ENCODE measurements at regions not wholly inside any gene's neighbourhood (a gene's known extent, or its start where the extent isn't known, plus 50 kb on each side); places are given as distances from the start of the nearest gene placed in this dataset.

DNA sequence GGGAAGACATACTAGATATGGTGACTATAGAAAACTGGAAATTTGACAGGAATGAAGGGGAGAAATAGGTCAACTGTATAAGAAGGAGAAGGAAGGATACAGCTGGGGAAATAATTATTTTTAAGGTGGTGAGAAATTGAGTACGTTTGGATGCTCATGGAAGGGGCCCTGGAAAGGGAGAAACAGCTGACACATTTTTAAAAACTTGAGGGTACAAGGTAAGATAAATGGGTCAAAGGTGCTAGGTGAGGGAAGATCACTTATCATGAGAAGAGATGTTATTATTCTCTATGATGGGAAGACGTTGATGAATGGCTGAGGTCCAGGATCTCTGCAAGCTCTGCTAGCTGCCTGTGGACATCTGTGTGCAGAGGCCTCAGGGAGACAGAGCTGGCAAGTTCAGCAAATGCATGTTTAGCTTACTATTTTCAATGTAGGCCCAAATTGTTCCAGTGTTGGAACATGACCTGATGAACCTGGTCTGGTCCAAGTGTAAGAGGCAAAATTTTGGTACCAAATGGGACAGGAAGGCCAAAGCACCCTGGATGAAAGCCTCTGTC is 181.7 kb downstream of the MTRR start:
- DNase-seq: no peak

DNA sequence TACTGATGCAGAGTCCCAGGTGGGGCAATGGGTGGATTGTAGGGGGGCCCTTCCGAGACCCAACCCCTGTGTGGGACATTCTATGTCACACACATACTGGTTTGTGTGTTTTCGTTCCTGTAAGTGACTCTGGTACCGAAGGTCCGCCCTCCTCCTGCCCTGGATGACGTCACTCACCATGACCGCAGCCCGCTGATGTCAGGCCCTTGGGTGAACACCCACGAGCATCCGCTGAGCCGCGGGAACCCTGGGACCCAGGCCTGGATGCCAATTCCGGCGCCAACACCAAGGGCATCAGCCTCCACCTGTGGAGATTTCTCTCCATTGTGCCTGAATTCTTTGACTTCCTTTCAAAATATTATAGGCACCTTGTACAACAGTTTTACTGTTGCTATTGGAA is 184.3 kb downstream of the MTRR start:
- no peak for DNase-seq

DNA sequence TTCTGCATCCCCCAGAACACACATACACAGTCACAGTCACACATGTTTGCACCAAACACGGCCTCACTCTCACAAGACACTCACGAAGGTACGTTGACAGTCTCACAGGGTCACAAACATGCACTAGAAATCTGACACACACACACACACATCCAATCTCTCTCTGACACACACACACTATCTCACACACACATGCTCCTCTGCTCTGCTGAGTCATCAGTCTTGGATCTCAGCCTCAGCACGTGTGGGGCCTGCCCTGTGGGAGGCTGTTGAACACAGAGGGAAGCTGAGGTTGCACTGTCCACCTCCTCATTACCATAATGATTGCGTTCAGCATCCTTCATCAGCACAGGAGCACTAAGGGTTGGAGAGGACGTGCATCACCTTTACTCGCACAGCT is 188.8 kb downstream of the MTRR start:
- DNase-seq: no peak

DNA sequence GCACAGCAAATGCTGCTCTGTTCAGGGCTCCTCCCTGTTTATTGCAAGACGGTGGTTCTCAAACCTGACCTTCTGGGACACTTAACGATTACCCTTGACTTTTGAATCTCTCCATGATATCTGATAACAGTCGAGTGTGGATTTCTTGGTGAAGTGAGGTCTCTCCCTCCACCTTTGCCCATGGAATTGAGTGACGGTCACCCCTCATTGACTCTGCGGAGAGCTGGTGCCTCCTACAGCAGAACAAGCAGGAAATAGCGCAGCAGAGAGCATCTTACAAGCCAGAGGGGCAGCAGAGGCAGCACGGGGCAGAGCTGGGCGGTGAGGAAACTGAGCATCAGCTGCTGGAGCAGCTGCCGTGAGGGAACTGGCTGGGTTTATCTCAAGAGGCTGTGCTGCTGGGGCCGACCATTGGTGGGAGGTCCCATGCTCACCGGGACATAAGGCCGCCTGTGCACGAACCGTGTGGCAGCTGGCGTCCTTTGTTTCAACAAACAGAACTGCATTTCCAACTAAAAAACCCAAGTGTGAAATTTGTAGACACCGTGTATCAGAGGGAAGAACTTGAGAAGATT is 189.8 kb downstream of the MTRR start:
- DNase-seq: no peak

DNA sequence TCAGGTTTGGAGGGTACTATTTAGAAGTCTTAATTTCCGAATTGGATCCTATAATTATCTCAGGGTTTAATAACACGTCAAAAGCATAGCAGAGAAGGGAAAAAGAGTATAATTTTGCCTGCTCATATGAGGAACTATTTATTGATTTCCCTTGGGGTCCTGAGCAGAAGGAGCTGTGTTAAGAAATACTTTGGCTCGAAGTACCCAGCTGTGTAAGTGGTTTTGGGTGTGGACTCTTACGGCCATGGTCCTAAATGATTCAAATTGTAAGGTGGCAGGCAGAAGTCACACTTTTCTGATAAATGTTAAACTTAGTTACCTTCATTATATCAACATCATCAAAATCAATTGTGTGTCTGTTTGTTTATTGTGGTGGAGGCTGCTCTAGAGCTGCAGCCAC is 190.4 kb downstream of the MTRR start:
- no peak for DNase-seq

DNA sequence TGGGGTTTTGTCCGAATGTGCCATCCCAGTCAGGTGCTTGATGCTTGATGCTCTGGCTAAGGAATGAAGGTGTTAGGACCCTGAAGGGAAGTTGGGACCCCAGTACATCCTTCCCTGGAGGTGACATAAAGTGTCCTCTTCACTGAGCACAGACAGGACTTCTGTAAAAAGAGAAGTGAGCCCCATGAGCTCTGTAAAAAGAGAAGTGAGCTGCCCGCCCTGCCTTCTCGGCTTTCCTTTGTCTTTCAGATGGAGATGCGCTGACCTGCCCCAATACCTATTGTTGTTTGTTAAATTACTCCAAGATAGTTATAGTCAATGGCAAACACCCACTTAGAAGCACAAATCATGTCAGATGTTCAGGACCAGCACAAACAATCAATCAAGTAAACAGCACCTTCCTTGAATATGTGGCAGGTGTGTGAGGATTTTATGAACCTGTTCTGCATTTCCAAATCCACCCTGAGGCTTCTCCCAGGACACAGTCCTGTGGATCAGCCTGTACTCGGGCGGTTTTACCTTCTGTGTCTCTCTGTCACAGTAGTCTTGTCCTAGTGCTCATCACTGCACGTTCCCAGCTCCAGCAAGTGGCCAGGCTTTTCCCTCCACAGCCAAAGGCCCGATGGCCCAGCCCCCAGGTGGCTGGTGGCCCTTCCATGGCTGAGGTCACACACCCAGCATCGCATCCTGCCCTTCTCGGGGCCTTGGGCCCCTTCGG is 191.4 kb downstream of the MTRR start:
- DNase-seq: peak in 1 of 2 experiments; percentile 35

DNA sequence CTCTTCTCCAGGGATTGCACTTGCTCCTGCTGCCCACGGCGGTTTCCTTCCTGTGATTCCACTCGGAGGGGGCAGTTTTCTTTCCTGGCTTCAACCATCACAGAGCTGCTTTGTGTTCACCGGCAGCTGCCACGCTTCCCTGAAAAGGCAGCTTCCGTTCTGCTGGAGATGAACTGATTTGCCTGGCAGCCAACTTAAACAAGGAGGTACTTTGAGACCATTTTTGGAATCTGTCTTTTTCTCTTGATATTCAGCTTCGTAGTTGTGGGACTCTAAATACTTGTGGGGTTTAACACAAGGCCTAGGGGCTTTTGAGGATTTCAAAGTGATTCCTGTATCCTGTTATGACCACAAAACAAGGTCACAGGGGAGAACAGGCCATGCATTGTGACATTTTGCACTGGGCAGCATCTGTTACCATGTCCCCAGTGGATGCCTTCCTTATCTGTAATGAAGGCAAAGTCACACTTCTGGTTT is 192.0 kb downstream of the MTRR start:
- peak; percentile 22 to 66 for DNase-seq

DNA sequence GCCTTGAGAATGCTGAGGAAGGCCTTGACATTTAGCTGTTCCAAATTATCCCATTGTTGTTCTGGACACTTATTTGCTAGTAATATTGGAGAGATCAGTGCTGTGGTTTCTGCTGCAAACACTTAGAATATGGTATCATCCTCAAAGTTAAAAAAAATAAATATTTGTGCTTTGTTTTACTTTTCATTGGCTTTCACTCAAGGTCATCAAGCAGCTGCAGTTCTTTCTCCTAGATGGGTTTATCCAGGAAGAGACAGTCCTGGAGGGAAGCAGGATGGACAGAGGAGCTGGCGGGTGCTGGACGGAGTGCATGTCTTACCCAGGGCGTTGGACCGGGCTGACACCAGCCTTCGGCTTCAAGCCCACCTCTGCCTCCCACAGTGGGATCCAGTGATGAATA is 193.6 kb downstream of the MTRR start:
- DNase-seq: no peak

DNA sequence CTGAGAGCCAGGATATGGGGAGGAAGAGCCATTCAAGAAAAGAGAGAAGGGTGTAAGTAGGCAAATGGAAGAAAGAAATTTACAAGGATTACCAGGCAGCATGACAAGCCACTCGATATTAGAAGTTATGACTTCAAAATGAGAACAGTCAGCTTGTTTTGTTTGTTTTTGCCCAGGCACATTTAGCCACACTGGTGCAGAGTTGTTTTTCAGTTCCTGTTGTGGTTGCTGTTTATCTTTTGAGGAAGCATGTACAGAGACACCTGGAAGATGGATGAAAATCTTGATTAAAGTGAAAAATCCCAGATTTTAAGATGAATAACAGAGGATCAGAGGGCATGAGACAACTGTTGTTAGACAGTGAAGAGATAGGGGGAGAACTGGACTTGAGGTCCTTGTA is 199.1 kb downstream of the MTRR start:
- no peak for DNase-seq

DNA sequence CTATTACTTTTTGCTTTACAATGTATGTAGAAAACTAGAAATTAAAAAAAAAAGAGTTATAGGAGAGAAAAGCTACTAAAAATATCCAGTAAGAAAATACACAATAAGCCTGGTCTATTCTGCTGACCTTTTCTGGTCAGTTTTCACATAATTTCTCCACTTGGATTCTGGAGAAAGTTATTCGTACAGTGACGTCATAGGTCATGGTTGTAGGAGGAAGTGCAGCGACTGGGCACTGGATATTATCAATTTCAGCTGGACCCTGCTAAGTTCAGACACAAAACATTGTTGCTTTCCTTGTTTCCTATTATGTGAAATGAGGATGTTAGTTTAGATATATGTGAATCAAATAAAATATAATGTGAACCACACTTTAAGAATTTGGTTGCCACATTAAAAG is 201.2 kb downstream of the MTRR start:
- no peak for DNase-seq

DNA sequence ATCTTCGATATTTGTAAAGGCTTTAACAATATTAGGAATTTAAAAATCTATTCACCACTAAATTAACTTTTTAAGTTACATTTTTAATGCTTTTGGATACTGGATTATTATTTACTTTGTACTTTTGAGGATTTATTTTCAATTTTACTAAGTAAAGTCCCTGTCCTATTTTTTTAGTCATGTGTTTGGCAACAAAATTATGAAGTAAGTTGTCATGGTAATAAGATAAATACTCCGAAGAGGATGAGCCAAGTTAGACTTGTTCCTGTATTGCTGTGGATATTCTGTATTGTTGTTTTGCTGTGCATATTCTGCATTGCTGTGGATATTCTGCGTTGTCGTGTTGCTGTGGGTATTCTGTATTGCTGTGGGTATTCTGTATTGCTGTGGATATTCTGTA is 210.1 kb downstream of the MTRR start:
- no peak for DNase-seq

DNA sequence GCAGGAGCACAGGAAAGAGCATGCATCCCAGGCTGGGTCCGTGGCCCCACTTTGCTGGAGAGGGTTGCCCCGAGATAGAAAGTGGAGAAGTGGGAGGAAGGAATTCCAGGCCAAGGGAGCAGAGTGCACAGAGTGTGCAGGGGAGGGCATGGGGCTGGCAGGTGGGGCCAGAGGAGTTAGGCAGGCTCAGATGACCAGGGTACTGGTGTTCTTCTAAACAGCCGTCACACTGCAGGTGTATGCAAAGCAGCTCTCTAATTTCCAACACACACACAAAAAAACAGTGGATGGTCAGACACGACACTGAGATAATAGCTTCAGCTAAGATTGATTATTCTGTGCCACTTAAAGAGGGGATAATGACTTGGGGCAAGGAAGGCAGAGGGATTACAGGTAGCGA is 212.2 kb downstream of the MTRR start:
- peak; percentile 92 for DNase-seq

DNA sequence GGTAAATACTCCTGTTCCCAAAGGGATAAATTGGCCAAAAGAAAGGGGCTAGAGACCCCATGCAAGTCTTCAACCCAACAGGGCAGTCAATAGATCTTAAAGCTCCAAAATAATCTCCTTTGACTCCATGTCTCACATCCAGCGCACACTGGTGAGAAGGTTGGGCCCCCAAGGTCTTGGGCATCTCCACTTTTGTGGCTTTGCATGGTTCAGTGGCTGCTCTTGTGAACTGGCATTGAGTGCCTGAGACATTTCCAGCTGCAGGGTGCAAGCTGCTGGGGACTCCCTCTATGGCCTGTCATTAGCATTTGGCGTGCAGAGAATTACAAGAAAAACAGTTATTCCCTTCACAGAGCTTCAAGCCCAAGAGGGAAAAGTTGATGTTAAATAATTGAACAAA is 224.7 kb downstream of the MTRR start:
- no peak for DNase-seq

DNA sequence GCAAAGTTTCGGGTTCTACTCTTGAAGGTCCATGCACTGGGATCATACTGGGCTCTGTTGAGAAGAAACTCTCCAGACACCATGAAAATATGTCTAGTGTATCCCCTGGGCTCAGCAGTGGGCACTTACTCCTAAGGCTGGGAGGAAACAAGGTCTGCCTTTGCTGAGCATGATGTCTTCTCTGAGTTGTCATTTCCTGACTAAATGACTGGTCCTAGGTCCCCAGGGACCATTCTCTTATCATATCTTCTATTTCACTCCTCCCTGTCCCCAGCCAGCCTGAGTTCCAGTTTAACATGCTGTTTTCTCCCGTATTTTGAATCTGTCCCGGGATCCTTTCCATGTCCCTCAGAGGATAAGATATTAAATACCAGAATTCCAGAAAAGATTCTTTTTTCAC is 225.4 kb downstream of the MTRR start:
- DNase-seq: no peak

DNA sequence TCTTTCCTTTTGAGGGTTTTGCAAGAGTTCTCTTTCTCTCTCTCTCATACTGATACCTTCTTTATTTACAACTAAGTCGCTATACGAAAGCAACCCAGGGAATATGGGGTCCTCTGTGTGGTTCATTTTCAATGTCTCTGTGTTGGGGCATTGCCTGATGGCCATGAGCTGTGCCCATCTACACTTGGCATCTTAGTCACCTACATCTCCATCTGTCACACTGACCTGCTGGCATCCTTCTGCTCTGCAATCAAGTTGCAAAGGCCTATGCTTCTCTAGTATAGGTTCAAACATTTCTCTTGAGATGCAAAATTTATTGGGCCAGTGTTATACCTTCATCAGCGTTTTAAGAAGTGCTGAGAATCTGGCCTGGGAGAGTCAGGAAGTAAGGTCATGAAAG is 228.2 kb downstream of the MTRR start:
- DNase-seq: no peak

DNA sequence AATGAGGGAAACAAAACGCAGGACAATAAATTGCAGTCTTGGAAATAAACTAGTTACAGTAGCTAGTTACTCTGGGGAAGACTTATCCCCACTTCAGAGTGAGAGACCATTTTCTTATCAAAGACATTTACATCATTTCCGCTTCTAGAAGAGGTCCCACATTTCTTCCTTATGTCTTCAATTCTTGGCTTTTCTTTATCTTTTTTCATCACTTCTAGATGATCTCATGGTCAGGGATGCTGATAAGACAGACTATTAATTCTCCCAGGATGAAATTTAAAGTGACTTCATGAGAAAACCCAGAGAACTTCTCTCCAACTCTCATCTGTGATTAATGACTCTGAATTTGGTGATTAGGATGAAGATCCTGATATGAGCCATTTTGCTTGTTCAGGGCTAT is 229.1 kb downstream of the MTRR start:
- no peak for DNase-seq

DNA sequence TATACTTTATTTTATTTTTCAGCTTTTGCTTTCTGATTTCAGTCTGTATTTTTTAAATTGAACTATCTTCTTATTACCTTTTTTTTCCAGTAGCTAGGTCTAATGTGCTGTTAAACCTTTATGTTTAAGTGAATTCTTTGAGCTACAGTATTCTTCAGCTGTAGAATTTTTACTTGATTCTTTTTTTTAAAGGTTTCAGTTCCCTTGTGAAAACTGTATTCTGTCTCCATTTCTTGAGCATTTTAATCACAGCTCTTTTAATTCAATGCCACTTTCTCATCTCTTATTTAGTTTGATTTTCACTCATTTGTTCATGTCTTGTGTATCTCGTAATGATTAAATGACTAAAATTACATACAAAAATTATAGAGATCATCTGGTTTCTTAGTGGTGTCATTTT is 233.8 kb downstream of the MTRR start:
- DNase-seq: no peak

DNA sequence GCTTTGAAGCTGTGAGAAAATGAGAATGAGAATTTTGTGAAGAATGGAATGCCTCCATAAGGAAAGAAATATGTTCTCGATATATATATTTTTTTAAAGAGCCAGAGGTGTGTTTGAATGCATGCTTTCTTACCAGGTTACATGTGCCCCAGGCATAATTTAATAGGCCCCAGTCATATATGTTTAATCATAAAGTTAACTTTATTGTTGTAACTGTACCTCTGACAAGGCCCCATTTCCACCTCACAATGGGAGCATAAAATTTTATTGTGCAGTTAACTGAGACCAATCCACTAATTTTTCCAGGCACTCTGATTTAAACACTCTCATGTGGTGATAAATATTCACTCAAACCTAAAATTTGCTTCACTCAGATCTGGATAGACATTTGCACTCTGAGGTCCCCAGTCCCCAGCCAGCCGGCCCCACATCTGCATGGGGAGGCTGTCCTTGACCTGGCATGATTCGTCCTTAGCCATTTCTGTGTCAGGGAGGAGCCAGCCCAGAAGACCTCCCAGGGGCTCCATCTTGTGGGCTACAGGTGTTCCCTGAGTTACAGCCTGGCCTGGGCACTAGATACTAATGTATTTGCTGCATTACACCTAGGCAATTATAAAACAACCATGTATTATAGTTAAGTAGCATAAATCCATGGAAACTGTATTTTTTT is 245.8 kb downstream of the MTRR start:
- DNase-seq: no peak

DNA sequence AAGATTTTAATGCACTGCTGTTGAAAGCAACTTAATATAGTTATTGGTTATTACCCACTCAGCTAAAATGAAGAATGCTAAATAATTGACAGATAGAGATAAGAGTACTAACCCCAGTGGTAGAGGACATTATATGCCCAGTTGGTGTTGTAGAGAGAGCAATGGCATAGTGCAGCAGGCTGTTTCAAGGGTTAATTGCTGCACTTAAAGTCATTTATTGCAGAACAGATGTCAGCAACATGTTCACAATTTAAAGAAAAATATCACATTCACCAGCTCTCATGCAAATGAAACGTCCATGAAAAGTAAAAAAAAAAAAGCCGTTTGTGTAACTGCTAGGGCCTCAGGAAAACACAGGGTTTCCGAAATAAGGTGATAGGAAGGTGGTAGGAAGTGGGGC is 254.6 kb downstream of the MTRR start:
- DNase-seq: no peak

DNA sequence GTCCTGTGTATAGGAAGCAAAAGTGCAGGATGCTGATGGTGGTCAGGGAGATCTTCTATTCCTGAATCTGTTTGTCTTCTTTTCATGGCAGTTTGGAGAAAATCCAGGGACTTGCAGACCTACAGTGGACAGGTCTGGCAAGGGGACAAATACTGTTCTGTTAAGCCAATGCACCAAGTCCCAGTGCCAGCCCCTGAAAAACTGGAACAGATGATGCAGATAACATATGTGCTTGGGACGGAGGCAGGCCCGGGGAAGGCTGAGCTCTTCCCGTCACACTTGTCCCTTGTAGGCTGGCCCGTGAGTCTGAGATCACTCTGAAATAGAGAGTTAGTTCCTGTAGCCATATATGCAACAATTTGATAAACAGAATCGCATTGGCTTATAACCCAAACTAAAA is 265.7 kb downstream of the MTRR start:
- no peak for DNase-seq

DNA sequence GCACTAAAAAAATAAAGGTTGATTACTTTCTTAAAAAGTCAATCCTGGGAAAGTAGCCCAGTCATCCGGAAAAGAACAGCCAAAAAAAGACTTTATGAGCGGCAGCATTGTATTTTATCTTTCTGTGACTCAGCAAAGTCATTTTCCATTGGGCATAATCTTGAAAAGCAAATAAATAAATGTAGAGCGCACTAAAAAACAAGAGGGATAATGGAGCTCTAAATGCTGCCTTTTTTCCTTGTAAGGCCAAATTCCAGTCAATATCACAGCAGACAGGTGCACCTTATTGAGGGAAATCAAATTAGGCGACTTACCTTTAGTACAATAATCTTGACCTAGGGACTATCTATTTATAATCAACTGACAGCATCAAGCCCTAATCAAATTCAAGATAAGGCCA is 266.8 kb downstream of the MTRR start:
- DNase-seq: no peak

DNA sequence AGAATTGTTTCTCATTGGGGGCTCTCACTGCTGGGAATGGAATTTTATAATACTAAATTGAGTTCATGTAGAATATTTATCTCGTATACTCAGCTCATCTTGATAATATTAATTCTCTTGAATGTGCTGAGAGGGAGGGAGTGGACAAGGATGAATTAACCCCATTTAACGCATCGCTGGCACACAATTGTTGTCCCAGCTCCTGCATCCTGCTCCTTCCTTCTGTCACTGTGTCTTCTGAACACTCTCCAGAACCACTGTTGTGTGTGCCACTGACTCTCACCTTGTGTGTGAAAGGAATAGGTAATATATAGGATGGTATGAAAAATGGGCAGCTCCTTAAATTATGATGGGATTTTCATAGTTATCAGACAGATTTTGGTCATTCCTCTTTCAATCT is 267.3 kb downstream of the MTRR start:
- no peak for DNase-seq

DNA sequence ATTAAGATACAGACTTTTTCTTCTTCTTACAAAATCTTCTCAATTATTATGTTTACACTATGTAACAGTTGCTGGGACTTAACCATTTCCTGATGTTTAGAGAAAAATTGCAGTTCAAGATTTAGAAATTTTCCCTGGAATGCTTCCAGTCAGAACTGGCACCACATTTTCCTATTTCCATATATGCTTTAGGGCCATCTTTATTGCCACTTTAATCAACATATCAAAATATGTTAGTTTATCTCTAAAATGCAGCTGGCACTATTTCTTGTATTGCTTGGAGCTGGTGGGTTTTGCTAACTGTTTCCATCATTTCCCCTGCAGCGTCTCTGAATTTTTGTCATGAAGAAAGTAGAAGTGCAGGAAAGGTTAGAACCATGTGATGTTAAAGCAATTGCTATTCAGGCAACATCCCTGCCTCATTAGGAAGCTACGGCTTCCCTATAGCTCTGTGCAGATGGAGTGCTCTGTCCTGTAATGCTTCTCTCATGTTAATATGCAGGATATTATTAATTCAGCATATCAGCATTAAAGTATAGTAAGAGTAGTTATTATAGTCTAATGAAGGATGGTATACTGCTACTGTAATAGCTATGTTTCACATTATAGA is 269.1 kb downstream of the MTRR start:
- no peak for DNase-seq

DNA sequence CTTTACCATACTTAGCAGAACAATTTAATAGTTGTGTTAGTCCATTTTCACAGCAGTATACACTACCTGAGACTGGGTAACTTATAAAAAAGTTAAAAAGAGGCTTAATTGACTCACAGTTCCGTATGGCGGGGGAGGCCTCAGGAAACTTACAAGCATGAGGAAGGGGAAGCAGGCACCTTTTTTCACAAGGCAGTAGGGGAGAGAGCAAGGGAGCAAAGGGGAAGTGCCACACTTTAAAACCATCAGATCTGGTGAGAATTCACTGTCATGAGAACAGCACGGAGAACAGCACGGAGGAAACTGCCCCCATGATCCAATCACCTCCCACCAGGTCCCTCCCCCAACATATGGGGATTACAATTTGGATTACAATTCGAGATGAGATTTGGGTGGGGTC is 269.9 kb downstream of the MTRR start:
- DNase-seq: no peak
